Liver (tissue), 8 donors: ENCODE measurements at regions not wholly inside any gene's neighbourhood (a gene's known extent, or its start where the extent isn't known, plus 50 kb on each side); places are given as distances from the start of the nearest gene placed in this dataset.

Experiments used
- DNase-seq: peaks from one replicate; pipeline ENCODE4 v3.0.0-alpha.2; 2017; ENCODE audit warnings: low spot score
- H3K27ac ChIP-seq, 2 donors: one replicate each; pipeline ENCODE4 v1.7.0; 2013; ENCODE audit warnings: inconsistent platforms in 2 of 2, low read length in 2 of 2, control low read depth in 1 of 2, low read depth in 1 of 2, mild to moderate bottlenecking in 1 of 2
- H3K27me3 ChIP-seq, 4 donors: one replicate each; pipeline versions ENCODE4 v1.6.1 to v1.7.0; 2013; ENCODE audit warnings: low read length in 3 of 4, inconsistent platforms in 1 of 4, mild to moderate bottlenecking in 1 of 4, moderate library complexity in 1 of 4; ENCODE audit not compliant: control insufficient read depth in 4 of 4, insufficient read depth in 4 of 4
- H3K36me3 ChIP-seq, 4 donors: one replicate each; pipeline versions ENCODE4 v1.6.1 to v1.7.0; 2013; ENCODE audit warnings: low read length in 3 of 4, mild to moderate bottlenecking in 3 of 4, low read depth in 1 of 4, moderate library complexity in 1 of 4; ENCODE audit not compliant: control insufficient read depth in 4 of 4, insufficient read depth in 3 of 4
- H3K4me1 ChIP-seq, 4 donors: one replicate each; pipeline versions ENCODE4 v1.6.1 to v1.7.0; 2013; ENCODE audit warnings: low read length in 3 of 4, mild to moderate bottlenecking in 3 of 4, moderate library complexity in 1 of 4; ENCODE audit not compliant: control insufficient read depth in 4 of 4, insufficient read depth in 4 of 4
- H3K4me3 ChIP-seq, 3 donors: one replicate each; pipeline versions ENCODE4 v1.6.1 to v1.7.0; 2013; ENCODE audit warnings: low read length in 3 of 3, control low read depth in 1 of 3, low read depth in 1 of 3, mild to moderate bottlenecking in 1 of 3
- H3K9ac ChIP-seq, 2 donors: one replicate each; pipeline ENCODE4 v1.7.0; 2013; ENCODE audit warnings: low read length in 2 of 2, mild to moderate bottlenecking in 2 of 2, moderate library complexity in 2 of 2, control low read depth in 1 of 2, low read depth in 1 of 2
- H3K9me3 ChIP-seq, 4 donors: one replicate each; pipeline versions ENCODE4 v1.6.1 to v1.7.0; 2013; ENCODE audit warnings: low read length in 3 of 4; ENCODE audit not compliant: control insufficient read depth in 4 of 4
- ATF3 ChIP-seq: IDR thresholded peaks from 2 replicates; pipeline ENCODE4 v1.6.1; 2016; ENCODE audit warnings: antibody characterized with exemption
- CTCF ChIP-seq: fragments of 150-350 bp; IDR thresholded peaks from 2 replicates; pipeline ENCODE4 v1.5.1; 2017; ENCODE audit warnings: improper control_type of control experiment, low read depth, low read length; ENCODE audit not compliant: missing input control
- EGR1 ChIP-seq, 2 donors: IDR thresholded peaks; 2 replicates each; pipeline ENCODE4 v1.6.1; 2016 to 2018; ENCODE audit warnings: antibody characterized with exemption in 2 of 2, low read depth in 2 of 2
- GABPA ChIP-seq, 2 donors: IDR thresholded peaks in 1 of 2; conservative IDR thresholded peaks in 1 of 2; 2 replicates each; pipeline ENCODE4 v1.6.1; 2016; ENCODE audit warnings: antibody characterized with exemption in 2 of 2, mild to moderate bottlenecking in 1 of 2, moderate library complexity in 1 of 2
- HNF4A ChIP-seq, 2 donors: conservative IDR thresholded peaks; 2 replicates each; pipeline ENCODE4 v1.6.1; 2016; ENCODE audit warnings: antibody characterized with exemption in 2 of 2, mild to moderate bottlenecking in 2 of 2
- HNF4G ChIP-seq: IDR thresholded peaks from 2 replicates; pipeline ENCODE4 v1.6.1; 2016; ENCODE audit warnings: antibody characterized with exemption
- JUND ChIP-seq, 2 donors: IDR thresholded peaks; 2 replicates each; pipeline ENCODE4 v1.6.1; 2016; ENCODE audit warnings: antibody characterized with exemption in 2 of 2
- MAX ChIP-seq: IDR thresholded peaks from 2 replicates; pipeline ENCODE4 v1.6.1; 2016; ENCODE audit warnings: antibody characterized with exemption
- RAD21 ChIP-seq, 2 donors: IDR thresholded peaks; 2 replicates each; pipeline ENCODE4 v1.6.1; 2016; ENCODE audit warnings: antibody characterized with exemption in 2 of 2, mild to moderate bottlenecking in 2 of 2
- RXRA ChIP-seq, 2 donors: IDR thresholded peaks; 2 replicates each; pipeline ENCODE4 v1.6.1; 2017 to 2018; ENCODE audit warnings: antibody characterized with exemption in 2 of 2, mild to moderate bottlenecking in 1 of 2
- SP1 ChIP-seq: IDR thresholded peaks from 2 replicates; pipeline ENCODE4 v1.6.1; 2018; ENCODE audit warnings: antibody characterized with exemption, mild to moderate bottlenecking
- TAF1 ChIP-seq: conservative IDR thresholded peaks from 2 replicates; pipeline ENCODE4 v1.6.1; 2016; ENCODE audit warnings: antibody characterized with exemption, mild to moderate bottlenecking
- WGBS: extraction: QIAGEN DNeasy Blood & Tissue Kit; methylation state at CpG from one replicate; pipeline ENCODE4 v1.1.7; 2013; 5-methylcytosine and 5-hydroxymethylcytosine counted together
- TF ChIP-seq, protein P1 (sequence below): IDR thresholded peaks from 2 replicates; pipeline ENCODE4 v1.6.1; 2016; ENCODE audit warnings: antibody characterized with exemption, mild to moderate bottlenecking
- donor health status: healthy.
- donor health status: healthy.
- donor health status: healthy.
- donor health status: healthy.
- donor health status: healthy.

DNA sequence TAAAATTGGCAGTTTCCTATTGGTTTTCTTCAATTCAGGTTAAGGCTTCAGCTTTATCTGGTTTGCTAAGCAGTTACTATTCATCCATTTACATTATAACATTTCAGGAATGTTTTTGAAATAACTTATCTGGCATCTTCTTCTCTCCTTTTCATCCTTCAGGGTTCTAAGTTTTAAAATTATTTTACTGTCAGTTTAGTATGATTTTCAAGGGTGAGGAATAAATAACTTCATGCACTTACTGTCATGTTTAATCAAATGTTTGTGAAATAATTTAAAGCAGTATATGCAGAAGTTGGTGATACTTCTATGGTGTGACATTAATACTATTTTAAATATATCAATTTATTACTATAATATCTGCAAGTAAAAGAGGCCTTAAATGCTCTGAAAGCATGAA is 338.1 kb upstream of the MMS22L start:
- H3K4me3 ChIP-seq, result no peak overlapping the region
- DNase-seq, result no peak
- H3K27ac ChIP-seq, result no peak overlapping the region
- H3K9me3 ChIP-seq, result no peaks in the 10 kb centered on the region
- no peak overlapping the region for H3K9ac ChIP-seq
- H3K36me3 ChIP-seq, result no peaks in the 10 kb centered on the region
- no peaks in the 10 kb centered on the region for H3K27me3 ChIP-seq
- H3K4me1 ChIP-seq, result no peaks in the 10 kb centered on the region
- TF ChIP-seq SP1, result no peak

- DNase-seq, result no peak
- TF ChIP-seq RXRA (IDR thresholded peaks at IDR 0.05) (peak; percentile 10 to 38), CTCF (no peak)
- H3K4me3 ChIP-seq, result no peak overlapping the region
- 62% methylated on average over 7 of the region's 7 CpGs for WGBS
- no peaks in the 10 kb centered on the region for H3K9me3 ChIP-seq
- H3K27ac ChIP-seq, result no peak overlapping the region
- H3K9ac ChIP-seq, result no peak overlapping the region
- H3K36me3 ChIP-seq, result no peaks in the 10 kb centered on the region
- no peaks in the 10 kb centered on the region for H3K4me1 ChIP-seq
- no peaks in the 10 kb centered on the region for H3K27me3 ChIP-seq
Observed at GRCh38 chr6:97626671-97627441, 343.8 kb upstream of the MMS22L start.

DNA sequence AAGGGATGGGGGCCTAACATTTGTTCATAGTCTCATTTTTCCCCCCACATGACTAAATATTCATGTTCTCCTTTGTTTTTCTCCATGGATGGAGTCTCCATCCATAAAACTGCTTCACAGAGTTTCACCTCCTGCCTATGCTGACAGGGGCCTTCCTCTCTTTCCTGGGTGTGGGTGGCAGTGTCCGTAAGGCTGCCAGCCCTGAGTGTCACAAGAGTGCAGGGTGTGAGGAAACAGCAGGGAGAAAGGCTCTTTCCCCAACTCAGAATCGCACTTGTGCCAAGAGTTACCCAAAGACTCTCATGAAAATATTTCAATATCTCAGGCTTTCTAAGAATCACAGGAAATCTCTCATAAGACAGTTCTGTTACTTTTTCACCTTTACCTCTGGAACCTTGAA is 346.2 kb upstream of the MMS22L start:
- no peak for DNase-seq
- WGBS, result 69% methylated on average over 2 of the region's 2 CpGs
- no peaks in the 10 kb centered on the region for H3K27me3 ChIP-seq
- H3K27ac ChIP-seq, result no peak overlapping the region
- H3K4me1 ChIP-seq, result no peaks in the 10 kb centered on the region
- H3K9ac ChIP-seq, result no peak overlapping the region
- no peaks in the 10 kb centered on the region for H3K9me3 ChIP-seq
- TF ChIP-seq SP1 (no peak), TAF1 (no peak), JUND (IDR thresholded peaks at IDR 0.05) (no peak), HNF4G (no peak), GABPA (IDR thresholded peaks at IDR 0.05 in 1 of 2, conservative IDR thresholded peaks at IDR 0.05 in 1 of 2) (no peak), EGR1 (IDR thresholded peaks at IDR 0.05; ENCODE audit: low read depth in 2 of 2) (no peak), RAD21 (IDR thresholded peaks at IDR 0.05) (no peak), ATF3 (no peak), HNF4A (conservative IDR thresholded peaks at IDR 0.05) (no peak), MAX (no peak)
- TF ChIP-seq, protein P1, sequence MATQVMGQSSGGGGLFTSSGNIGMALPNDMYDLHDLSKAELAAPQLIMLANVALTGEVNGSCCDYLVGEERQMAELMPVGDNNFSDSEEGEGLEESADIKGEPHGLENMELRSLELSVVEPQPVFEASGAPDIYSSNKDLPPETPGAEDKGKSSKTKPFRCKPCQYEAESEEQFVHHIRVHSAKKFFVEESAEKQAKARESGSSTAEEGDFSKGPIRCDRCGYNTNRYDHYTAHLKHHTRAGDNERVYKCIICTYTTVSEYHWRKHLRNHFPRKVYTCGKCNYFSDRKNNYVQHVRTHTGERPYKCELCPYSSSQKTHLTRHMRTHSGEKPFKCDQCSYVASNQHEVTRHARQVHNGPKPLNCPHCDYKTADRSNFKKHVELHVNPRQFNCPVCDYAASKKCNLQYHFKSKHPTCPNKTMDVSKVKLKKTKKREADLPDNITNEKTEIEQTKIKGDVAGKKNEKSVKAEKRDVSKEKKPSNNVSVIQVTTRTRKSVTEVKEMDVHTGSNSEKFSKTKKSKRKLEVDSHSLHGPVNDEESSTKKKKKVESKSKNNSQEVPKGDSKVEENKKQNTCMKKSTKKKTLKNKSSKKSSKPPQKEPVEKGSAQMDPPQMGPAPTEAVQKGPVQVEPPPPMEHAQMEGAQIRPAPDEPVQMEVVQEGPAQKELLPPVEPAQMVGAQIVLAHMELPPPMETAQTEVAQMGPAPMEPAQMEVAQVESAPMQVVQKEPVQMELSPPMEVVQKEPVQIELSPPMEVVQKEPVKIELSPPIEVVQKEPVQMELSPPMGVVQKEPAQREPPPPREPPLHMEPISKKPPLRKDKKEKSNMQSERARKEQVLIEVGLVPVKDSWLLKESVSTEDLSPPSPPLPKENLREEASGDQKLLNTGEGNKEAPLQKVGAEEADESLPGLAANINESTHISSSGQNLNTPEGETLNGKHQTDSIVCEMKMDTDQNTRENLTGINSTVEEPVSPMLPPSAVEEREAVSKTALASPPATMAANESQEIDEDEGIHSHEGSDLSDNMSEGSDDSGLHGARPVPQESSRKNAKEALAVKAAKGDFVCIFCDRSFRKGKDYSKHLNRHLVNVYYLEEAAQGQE, result no peak
- no peaks in the 10 kb centered on the region for H3K36me3 ChIP-seq
- H3K4me3 ChIP-seq, result no peak overlapping the region
